ENCODE measurements at regions not wholly inside any gene's neighbourhood (a gene's known extent, or its start where the extent isn't known, plus 50 kb on each side); places are given as distances from the start of the nearest gene placed in this dataset.

- DNase-seq (ENCODE audit: low read depth) = no peak
- TF ChIP-seq CTCF (conservative IDR thresholded peaks at IDR 0.05; ENCODE audit: low read length) = no peak
- no peak overlapping the region for H3K4me3 ChIP-seq (ENCODE audit: low read length)
Observed at GRCh38 chr15:95400428-95400827, 930.1 kb upstream of the NR2F2 start.

GRCh38 chr15:95401587-95401986 is 928.9 kb upstream of the NR2F2 start:
- peak; percentile 4 for DNase-seq (ENCODE audit: low read depth)
- no peak overlapping the region for H3K4me3 ChIP-seq (ENCODE audit: low read length)
- no peak for TF ChIP-seq CTCF (conservative IDR thresholded peaks at IDR 0.05; ENCODE audit: low read length)

GRCh38 chr15:95405447-95405846 is 925.1 kb upstream of the NR2F2 start:
- H3K4me3 ChIP-seq (ENCODE audit: low read length) = no peak overlapping the region
- DNase-seq (ENCODE audit: low read depth) = peak; percentile 8
- TF ChIP-seq CTCF (conservative IDR thresholded peaks at IDR 0.05; ENCODE audit: low read length) = no peak

GRCh38 chr15:95407534-95407933 is 923.0 kb upstream of the NR2F2 start:
- no peak overlapping the region for H3K4me3 ChIP-seq (ENCODE audit: low read length)
- DNase-seq (ENCODE audit: low read depth) = no peak
- TF ChIP-seq CTCF (conservative IDR thresholded peaks at IDR 0.05; ENCODE audit: low read length) = no peak

GRCh38 chr15:95409211-95409610 is 921.3 kb upstream of the NR2F2 start:
- TF ChIP-seq CTCF (conservative IDR thresholded peaks at IDR 0.05; ENCODE audit: low read length) = no peak
- no peak overlapping the region for H3K4me3 ChIP-seq (ENCODE audit: low read length)
- no peak for DNase-seq (ENCODE audit: low read depth)

- no peak for DNase-seq (ENCODE audit: low read depth)
- H3K4me3 ChIP-seq (ENCODE audit: low read length) = no peak overlapping the region
- TF ChIP-seq CTCF (conservative IDR thresholded peaks at IDR 0.05; ENCODE audit: low read length) = no peak
Observed at GRCh38 chr15:95409626-95410310, 920.7 kb upstream of the NR2F2 start.

- TF ChIP-seq CTCF (conservative IDR thresholded peaks at IDR 0.05; ENCODE audit: low read length) = 0 out of 2 replicates have a peak, but pooled peaks have one; percentile 6
- H3K4me3 ChIP-seq (ENCODE audit: low read length) = no peak overlapping the region
- DNase-seq (ENCODE audit: low read depth) = peak; percentile 3
Observed at GRCh38 chr15:95410757-95411156, 919.7 kb upstream of the NR2F2 start.

All from AG10803 (cell line).